ENCODE measurements at regions not wholly inside any gene's neighbourhood (a gene's known extent, or its start where the extent isn't known, plus 50 kb on each side); places are given as distances from the start of the nearest gene placed in this dataset.

DNA sequence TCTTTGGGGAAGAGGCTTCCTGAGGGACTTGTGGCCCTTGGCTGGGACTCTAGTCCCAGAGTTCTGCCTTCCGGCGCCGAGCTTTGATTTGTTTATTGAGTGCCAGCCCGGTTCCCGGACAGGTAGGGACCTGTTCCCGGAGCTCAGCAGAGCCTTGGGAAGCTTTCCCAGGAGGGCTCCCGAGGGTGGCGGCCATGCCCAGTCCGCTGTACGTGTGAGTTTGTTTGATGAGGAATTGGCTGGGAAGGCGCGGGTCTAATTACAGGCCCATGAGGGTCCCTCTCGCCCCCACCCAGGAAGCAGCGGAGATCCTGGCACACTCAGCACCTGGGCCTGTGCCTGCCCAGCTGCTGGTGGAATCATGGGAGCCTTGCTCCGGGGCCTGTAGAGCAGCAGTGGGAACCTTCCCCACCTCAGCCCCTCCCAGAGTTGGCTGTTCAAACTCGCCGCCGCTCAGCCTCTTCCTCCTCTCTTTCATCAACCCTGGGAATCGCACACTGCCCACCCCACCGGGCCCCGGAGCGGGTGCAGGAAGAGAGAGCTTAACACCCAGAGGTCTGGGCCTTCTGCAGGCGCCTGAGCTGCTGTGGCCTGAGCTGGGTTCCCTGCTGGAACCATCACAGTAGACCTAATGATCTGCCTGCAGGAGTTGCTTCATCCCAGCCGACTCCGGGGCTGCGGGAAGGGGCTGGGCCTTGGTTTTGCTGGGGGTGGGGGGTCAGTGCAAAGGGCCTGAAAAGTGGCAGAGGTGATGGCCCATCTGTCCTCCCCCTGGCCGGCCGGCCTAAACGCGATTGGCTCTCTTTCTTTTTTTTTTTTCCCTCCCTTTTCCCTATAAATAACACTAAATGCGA is 313.7 kb downstream of the SEC14L1 start:
- Histone ChIP-seq H3K79me2 (ENCODE audit: low read depth) (no peaks in the 10 kb centered on the region), H3F3A (ENCODE audit: insufficient read depth, low read depth) (no peaks in the 10 kb centered on the region), H3K27me3 (ENCODE audit: insufficient read depth, low read depth) (no peaks in the 10 kb centered on the region), H2AFZ (no peak overlapping the region), H3K4me2 (no peak overlapping the region), H3K9me2 (ENCODE audit: insufficient read depth) (no peaks in the 10 kb centered on the region), H3K36me3 (ENCODE audit: low read depth) (no peaks in the 10 kb centered on the region), H3K4me1 (replicated peaks; ENCODE audit: insufficient read depth) (no peaks in the 10 kb centered on the region), H4K20me1 (ENCODE audit: insufficient read depth) (peaks cover 36% of the 10 kb centered on the region), H3K9me3 (ENCODE audit: insufficient read depth, low read depth) (no peaks in the 10 kb centered on the region), H3K4me3 (no peak overlapping the region), H3K27ac (no peak overlapping the region)
- TF ChIP-seq EZH2 (IDR thresholded peaks at IDR 0.05; ENCODE audit: low read depth) = no peak
- TF ChIP-seq, protein P1, sequence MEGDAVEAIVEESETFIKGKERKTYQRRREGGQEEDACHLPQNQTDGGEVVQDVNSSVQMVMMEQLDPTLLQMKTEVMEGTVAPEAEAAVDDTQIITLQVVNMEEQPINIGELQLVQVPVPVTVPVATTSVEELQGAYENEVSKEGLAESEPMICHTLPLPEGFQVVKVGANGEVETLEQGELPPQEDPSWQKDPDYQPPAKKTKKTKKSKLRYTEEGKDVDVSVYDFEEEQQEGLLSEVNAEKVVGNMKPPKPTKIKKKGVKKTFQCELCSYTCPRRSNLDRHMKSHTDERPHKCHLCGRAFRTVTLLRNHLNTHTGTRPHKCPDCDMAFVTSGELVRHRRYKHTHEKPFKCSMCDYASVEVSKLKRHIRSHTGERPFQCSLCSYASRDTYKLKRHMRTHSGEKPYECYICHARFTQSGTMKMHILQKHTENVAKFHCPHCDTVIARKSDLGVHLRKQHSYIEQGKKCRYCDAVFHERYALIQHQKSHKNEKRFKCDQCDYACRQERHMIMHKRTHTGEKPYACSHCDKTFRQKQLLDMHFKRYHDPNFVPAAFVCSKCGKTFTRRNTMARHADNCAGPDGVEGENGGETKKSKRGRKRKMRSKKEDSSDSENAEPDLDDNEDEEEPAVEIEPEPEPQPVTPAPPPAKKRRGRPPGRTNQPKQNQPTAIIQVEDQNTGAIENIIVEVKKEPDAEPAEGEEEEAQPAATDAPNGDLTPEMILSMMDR (conservative IDR thresholded peaks at IDR 0.05) = no peak
- intact Hi-C loops (cut with micrococcal nuclease; ENCODE audit: unreplicated experiment) = no loop called here
- no TSS peak for BruUV-seq (replicated peaks)
- DNase-seq = no peak
- ChIA-PET POLR2A (ENCODE audit: unreplicated experiment) (interaction anchor here (0.6 kb wide), 1 partner anchor 1183 kb away, joined by 3 read pairs; no protein-coding TSS in a partner anchor), CTCF (no interaction called here)

- DNase-seq = no peak
- Histone ChIP-seq H2AFZ (no peak overlapping the region), H3K36me3 (ENCODE audit: low read depth) (no peaks in the 10 kb centered on the region), H3K9me2 (ENCODE audit: insufficient read depth) (no peaks in the 10 kb centered on the region), H3K27me3 (ENCODE audit: insufficient read depth, low read depth) (no peaks in the 10 kb centered on the region), H3K27ac (no peak overlapping the region), H3K79me2 (ENCODE audit: low read depth) (no peaks in the 10 kb centered on the region), H3K9me3 (ENCODE audit: insufficient read depth, low read depth) (no peaks in the 10 kb centered on the region), H3K4me1 (replicated peaks; ENCODE audit: insufficient read depth) (no peaks in the 10 kb centered on the region), H3F3A (ENCODE audit: insufficient read depth, low read depth) (no peaks in the 10 kb centered on the region), H4K20me1 (ENCODE audit: insufficient read depth) (peaks cover 36% of the 10 kb centered on the region), H3K4me2 (no peak overlapping the region), H3K4me3 (no peak overlapping the region)
- no peak for TF ChIP-seq EZH2 (IDR thresholded peaks at IDR 0.05; ENCODE audit: low read depth)
- TF ChIP-seq, protein P1 (conservative IDR thresholded peaks at IDR 0.05) = no peak
- BruUV-seq (replicated peaks) = no TSS peak
- CTCF ChIA-PET = no interaction called here
- intact Hi-C loops (cut with micrococcal nuclease; ENCODE audit: unreplicated experiment) = no loop called here
- POLR2A ChIA-PET (ENCODE audit: unreplicated experiment) = interaction anchor here (0.6 kb wide), 1 partner anchor 1183 kb away, joined by 3 read pairs; no protein-coding TSS in a partner anchor
These were observed 314.5 kb downstream of the SEC14L1 start for GRCh38 chr17:77455111-77455890.

GRCh38 chr17:77455891-77456260 is 315.1 kb downstream of the SEC14L1 start:
- Histone ChIP-seq H3K9me3 (ENCODE audit: insufficient read depth, low read depth) (no peaks in the 10 kb centered on the region), H3K4me1 (replicated peaks; ENCODE audit: insufficient read depth) (no peaks in the 10 kb centered on the region), H2AFZ (no peak overlapping the region), H3F3A (ENCODE audit: insufficient read depth, low read depth) (no peaks in the 10 kb centered on the region), H3K27ac (no peak overlapping the region), H3K36me3 (ENCODE audit: low read depth) (no peaks in the 10 kb centered on the region), H4K20me1 (ENCODE audit: insufficient read depth) (peaks cover 36% of the 10 kb centered on the region), H3K79me2 (ENCODE audit: low read depth) (no peaks in the 10 kb centered on the region), H3K4me3 (no peak overlapping the region), H3K4me2 (no peak overlapping the region), H3K27me3 (ENCODE audit: insufficient read depth, low read depth) (no peaks in the 10 kb centered on the region), H3K9me2 (ENCODE audit: insufficient read depth) (no peaks in the 10 kb centered on the region)
- BruUV-seq (replicated peaks) = no TSS peak
- DNase-seq = no peak
- POLR2A ChIA-PET (ENCODE audit: unreplicated experiment) = no interaction called here
- intact Hi-C loops (cut with micrococcal nuclease; ENCODE audit: unreplicated experiment) = no loop called here
- TF ChIP-seq EZH2 (IDR thresholded peaks at IDR 0.05; ENCODE audit: low read depth) = no peak
- TF ChIP-seq, protein P1 (conservative IDR thresholded peaks at IDR 0.05) = no peak
- CTCF ChIA-PET = no interaction called here
